ENCODE measurements at regions not wholly inside any gene's neighbourhood (a gene's known extent, or its start where the extent isn't known, plus 50 kb on each side); places are given as distances from the start of the nearest gene placed in this dataset.

DNA sequence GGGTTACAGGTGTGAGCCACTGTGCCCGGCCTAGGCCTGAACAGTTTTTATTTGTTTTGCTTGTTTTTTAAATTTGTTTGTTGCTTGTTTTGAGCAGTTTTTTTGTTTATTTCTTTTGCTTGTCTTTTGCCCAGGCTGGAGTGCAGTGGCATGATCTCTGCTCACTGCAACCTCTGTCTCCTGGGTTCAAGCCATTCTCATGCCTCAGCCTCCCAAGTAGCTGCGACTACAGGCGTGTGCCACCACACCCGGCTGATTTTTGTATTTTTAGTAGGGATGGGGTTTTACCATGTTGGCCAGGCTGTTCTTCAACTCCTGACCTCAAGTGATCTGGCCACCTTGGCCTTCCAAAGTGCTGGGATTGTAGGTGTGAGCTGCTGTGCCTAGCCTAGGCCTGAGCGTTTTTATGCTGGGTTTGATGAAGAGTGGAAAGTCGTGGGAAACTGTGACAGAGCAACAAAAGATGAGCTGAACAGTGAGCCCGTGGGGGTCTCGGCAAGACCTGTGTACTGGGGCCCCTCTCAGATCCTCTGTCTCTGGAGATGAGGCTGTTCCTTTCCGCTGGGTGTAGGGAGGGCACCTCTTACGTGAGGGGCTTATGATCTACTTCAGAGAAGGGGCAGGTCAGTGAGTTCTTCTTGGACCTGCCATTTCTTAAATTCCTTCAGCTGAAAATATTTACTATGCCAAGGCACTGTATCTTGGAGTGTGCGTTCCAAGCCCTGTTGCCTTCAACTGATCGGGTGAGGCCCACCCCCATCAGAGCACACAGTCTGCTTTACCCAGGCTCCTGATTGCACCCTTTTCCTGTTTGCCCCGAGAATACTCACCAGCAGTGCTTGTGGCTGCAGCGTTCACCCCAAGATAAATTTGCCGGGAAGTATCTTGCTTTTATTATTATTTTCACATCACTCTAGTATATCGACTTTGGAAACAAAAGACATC is 322.1 kb downstream of the SEC14L1 start:
- in situ Hi-C loops (cut with MboI): no loop called here
- ChIA-PET CTCF (ENCODE audit: low intra/inter-chr PET ratio) (no interaction called here), POLR2A (no interaction called here)
- H3K79me2 ChIP-seq (ENCODE audit: control insufficient read depth, insufficient read depth, low read length): peaks cover 77% of the 10 kb centered on the region
- WGBS (ENCODE audit: insufficient coverage, low coverage, missing lambda C conversion rate): 94% methylated on average over 12 of the region's 16 CpGs
- intact Hi-C loops (cut with micrococcal nuclease): no loop called here
- no peak overlapping the region for H3K27ac ChIP-seq (ENCODE audit: extremely low read depth, low read depth, low read length)
- H4K20me1 ChIP-seq (replicated peaks; ENCODE audit: control insufficient read depth, insufficient read depth, low read length): peaks cover 11% of the 10 kb centered on the region; the same call in 1 of the 2 replicates
- no peaks in the 10 kb centered on the region for H3K9me3 ChIP-seq (replicated peaks; ENCODE audit: control insufficient read depth, insufficient read depth, low read depth, low read length)
- DNase-seq (ENCODE audit: extremely low read depth in 1 of 4, low spot score in 3 of 4) (no peak), ATAC-seq (no peak), FAIRE-seq (no peak)
- H3K4me3 ChIP-seq: no peak overlapping the region
- no peak overlapping the region for H3K4me2 ChIP-seq (ENCODE audit: insufficient read depth, low read length)
- peaks cover 11% of the 10 kb centered on the region; the same call in 1 of the 3 replicates for H3K36me3 ChIP-seq (ENCODE audit: control insufficient read depth, insufficient read depth, low read length)
- H2AFZ ChIP-seq (ENCODE audit: low read depth, low read length): no peak overlapping the region
- peak overlapping the region in 1 of 2 experiments; percentile 19; a peak in 1 of 4 replicates for H3K9ac ChIP-seq (ENCODE audit: insufficient read depth in 1 of 2, low read depth in 2 of 2, low read length in 2 of 2)
- TF ChIP-seq ZNF134 (CRISPR knock-in tag; conservative IDR thresholded peaks at IDR 0.05) (peak; percentile 100), POLR2AphosphoS5 (IDR thresholded peaks at IDR 0.05; ENCODE audit: control insufficient read depth, insufficient read depth, low read depth, low read length) (no peak), KAT8 (IDR thresholded peaks at IDR 0.05; ENCODE audit: low read depth) (no peak), ILF3 (IDR thresholded peaks at IDR 0.05; ENCODE audit: borderline replicate concordance) (no peak), ZFP36 (IDR thresholded peaks at IDR 0.05; ENCODE audit: low read depth, low read length, partially characterized antibody) (no peak), MYBL2 (IDR thresholded peaks at IDR 0.05; ENCODE audit: low read depth) (no peak), MYBL2 (CRISPR knock-in tag; IDR thresholded peaks at IDR 0.05; ENCODE audit: borderline replicate concordance) (no peak), BMI1 (IDR thresholded peaks at IDR 0.05; ENCODE audit: low read length) (no peak), TGIF2 (CRISPR knock-in tag; IDR thresholded peaks at IDR 0.05) (no peak), FOXM1 (IDR thresholded peaks at IDR 0.05; ENCODE audit: low read depth) (peak; percentile 61), FOXM1 (CRISPR knock-in tag; IDR thresholded peaks at IDR 0.05; ENCODE audit: low read depth) (no peak)
- TF ChIP-seq, protein P1, sequence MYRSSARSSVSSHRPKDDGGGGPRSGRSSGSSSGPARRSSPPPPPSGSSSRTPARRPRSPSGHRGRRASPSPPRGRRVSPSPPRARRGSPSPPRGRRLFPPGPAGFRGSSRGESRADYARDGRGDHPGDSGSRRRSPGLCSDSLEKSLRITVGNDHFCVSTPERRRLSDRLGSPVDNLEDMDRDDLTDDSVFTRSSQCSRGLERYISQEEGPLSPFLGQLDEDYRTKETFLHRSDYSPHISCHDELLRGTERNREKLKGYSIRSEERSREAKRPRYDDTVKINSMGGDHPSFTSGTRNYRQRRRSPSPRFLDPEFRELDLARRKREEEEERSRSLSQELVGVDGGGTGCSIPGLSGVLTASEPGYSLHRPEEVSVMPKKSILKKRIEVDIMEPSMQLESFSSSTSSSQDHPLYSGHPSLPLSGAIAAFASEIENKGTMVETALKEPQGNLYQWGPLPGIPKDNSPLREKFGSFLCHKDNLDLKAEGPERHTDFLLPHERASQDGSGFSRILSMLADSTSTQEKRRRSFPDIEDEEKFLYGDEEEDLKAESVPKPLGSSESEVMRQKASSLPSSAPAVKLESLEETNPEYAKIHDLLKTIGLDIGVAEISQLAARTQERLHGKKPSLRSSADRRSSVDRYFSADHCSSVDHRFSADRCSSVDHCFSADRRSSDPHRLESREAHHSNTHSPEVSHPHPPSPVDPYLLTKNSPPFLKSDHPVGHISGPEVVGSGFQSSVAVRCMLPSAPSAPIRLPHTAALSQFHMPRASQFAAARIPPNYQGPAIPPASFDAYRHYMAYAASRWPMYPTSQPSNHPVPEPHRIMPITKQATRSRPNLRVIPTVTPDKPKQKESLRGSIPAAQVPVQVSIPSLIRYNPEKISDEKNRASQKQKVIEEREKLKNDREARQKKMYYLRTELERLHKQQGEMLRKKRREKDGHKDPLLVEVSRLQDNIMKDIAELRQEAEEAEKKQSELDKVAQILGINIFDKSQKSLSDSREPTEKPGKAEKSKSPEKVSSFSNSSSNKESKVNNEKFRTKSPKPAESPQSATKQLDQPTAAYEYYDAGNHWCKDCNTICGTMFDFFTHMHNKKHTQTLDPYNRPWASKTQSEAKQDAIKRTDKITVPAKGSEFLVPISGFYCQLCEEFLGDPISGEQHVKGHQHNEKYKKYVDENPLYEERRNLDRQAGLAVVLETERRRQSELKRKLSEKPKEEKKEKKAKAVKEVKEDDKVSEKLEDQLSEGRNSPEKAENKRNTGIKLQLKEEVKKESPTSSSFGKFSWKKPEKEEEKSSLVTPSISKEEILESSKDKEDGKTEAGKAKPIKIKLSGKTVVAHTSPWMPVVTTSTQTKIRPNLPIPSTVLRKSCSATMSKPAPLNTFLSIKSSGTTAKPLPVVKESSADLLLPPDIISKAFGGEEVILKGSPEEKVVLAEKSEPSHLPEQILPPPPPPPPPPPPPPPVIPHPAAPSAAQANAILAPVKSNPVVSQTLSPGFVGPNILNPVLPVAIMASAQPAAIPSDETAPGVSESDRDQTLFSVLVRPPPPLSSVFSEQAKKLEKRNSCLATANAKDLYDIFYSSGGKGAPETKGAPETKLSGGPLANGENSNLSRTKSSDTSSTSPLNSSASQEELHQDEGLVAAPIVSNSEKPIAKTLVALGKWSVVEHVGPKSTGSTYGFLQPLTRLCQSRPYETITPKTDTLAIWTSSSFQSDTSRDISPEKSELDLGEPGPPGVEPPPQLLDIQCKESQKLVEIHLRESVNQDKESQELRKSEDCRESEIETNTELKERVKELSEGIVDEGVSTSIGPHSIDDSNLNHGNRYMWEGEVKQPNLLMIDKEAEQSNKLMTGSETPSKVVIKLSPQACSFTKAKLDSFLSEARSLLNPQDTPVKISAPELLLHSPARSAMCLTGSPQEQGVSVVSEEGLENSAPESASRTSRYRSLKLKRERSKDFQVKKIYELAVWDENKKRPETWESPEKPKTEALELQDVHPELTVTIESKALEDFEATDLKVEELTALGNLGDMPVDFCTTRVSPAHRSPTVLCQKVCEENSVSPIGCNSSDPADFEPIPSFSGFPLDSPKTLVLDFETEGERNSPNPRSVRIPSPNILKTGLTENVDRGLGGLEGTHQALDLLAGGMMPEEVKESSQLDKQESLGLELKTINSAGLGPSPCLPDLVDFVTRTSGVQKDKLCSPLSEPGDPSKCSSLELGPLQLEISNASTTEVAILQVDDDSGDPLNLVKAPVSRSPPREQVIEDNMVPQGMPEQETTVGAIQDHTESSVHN (IDR thresholded peaks at IDR 0.05; ENCODE audit: borderline replicate concordance in 1 of 2, low read depth in 1 of 2): no peak
- peaks cover 25 to 59% of the 10 kb centered on the region in 2 experiments for H3K4me1 ChIP-seq (replicated peaks in 1 of 2; ENCODE audit: control insufficient read depth in 2 of 2, insufficient read depth in 2 of 2, low read length in 2 of 2)
- H3K9me1 ChIP-seq (ENCODE audit: control insufficient read depth, insufficient read depth, low read length): no peaks in the 10 kb centered on the region
- no peaks in the 10 kb centered on the region for H3K27me3 ChIP-seq (ENCODE audit: control insufficient read depth in 2 of 2, insufficient read depth in 2 of 2, low read length in 2 of 2)
- BruUV-seq (replicated peaks): no TSS peak
